HAP-1 (cell line): ENCODE measurements at regions not wholly inside any gene's neighbourhood (a gene's known extent, or its start where the extent isn't known, plus 50 kb on each side); places are given as distances from the start of the nearest gene placed in this dataset.

ENCODE experiments used
- DNase-seq, 2 experiments: peaks; one replicate each; pipeline ENCODE4 v3.0.0-alpha.2; 2016 to 2020; ENCODE audit warnings: low spot score in 2 of 2
- H3K27me3 ChIP-seq: fragments of 250-450 bp; sonication (Bioruptor Pico); 2 replicates; pipeline ENCODE4 v1.5.1; 2020; ENCODE audit warnings: low read depth, mild to moderate bottlenecking, moderate library complexity
- H3K36me3 ChIP-seq: fragments of 250-450 bp; sonication (Bioruptor Pico); replicated peaks from 2 replicates; pipeline ENCODE4 v1.5.1; 2020; ENCODE audit warnings: mild to moderate bottlenecking
- H3K4me1 ChIP-seq: fragments of 250-450 bp; sonication (Bioruptor Pico); 2 replicates; pipeline ENCODE4 v1.5.1; 2020; ENCODE audit warnings: mild to moderate bottlenecking
- H3K4me3 ChIP-seq: fragments of 250-450 bp; sonication (Bioruptor Pico); 2 replicates; pipeline ENCODE4 v1.5.1; 2020; ENCODE audit warnings: mild to moderate bottlenecking, moderate library complexity
- H3K9me3 ChIP-seq: fragments of 250-450 bp; sonication (Bioruptor Pico); 2 replicates; pipeline ENCODE4 v1.5.1; 2020; ENCODE audit warnings: mild to moderate bottlenecking, moderate library complexity
- in situ Hi-C: fragments of 300-500 bp; cut with MboI; formaldehyde crosslinking; loops from 3 replicates; pipeline ENCODE4 v1.14.3; 2020; ENCODE audit warnings: low sequenced_read_pairs, inconsistent platforms, mixed read lengths

DNA sequence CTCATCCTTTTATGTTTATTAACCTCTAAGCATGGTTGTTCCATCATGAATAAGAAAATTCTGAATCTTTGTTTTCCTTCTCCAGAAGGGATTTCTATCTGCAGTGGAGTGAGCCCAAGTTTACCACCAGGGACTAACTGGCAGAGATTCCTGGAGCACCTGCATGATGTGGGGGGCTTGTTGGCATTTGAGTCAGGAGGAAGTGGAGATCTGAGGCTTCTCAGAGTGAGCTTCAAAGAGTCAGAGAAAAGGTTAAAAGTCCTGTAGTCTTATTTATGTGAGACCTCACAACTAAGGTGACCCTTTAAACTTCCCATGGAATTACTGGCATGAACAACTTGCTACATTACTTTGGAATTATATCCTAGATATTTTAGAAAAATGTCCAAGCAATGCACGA is 138.1 kb upstream of the SLC24A3 start:
- Histone ChIP-seq H3K27me3 (no peaks in the 10 kb centered on the region), H3K36me3 (no peaks in the 10 kb centered on the region), H3K4me3 (no peak overlapping the region), H3K9me3 (no peaks in the 10 kb centered on the region), H3K4me1 (no peaks in the 10 kb centered on the region)
- no peak for DNase-seq
- in situ Hi-C loops: no loop called here

DNA sequence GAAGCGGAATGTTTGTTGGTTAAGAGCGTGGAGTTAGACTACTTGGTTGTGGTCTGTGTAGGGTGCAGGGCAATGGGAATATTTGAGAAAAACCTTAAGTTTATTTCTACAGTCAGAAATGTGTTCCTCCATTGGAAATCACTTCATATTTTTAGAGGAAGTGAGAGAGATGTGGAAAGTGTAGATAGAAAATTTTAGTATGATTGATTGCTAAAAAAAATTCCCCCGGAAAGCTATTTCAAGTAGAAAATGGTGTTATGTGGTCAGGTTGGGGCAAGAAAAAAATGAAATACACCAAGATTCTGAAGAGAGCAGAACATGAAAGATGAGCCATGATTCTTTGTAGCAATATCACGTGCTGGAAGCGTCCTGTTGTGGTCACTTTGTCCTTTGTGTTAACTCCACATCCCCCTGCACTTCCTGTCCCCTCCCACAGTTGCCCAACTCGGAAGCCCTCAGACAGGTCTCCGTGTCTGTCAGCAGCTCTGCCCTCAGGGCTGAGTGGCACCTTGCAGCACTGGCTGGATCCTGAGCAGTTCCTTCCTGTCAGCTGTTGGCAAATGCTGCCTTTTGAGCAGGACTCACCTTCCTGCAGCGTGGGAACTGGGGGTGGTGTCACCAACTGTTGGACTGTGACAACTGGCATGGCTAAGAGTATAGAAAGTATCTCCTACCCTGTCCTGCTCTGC is 137.5 kb upstream of the SLC24A3 start:
- Histone ChIP-seq H3K27me3 (no peaks in the 10 kb centered on the region), H3K4me3 (no peak overlapping the region), H3K36me3 (no peaks in the 10 kb centered on the region), H3K9me3 (no peaks in the 10 kb centered on the region), H3K4me1 (no peaks in the 10 kb centered on the region)
- in situ Hi-C loops: no loop called here
- DNase-seq: no peak

DNA sequence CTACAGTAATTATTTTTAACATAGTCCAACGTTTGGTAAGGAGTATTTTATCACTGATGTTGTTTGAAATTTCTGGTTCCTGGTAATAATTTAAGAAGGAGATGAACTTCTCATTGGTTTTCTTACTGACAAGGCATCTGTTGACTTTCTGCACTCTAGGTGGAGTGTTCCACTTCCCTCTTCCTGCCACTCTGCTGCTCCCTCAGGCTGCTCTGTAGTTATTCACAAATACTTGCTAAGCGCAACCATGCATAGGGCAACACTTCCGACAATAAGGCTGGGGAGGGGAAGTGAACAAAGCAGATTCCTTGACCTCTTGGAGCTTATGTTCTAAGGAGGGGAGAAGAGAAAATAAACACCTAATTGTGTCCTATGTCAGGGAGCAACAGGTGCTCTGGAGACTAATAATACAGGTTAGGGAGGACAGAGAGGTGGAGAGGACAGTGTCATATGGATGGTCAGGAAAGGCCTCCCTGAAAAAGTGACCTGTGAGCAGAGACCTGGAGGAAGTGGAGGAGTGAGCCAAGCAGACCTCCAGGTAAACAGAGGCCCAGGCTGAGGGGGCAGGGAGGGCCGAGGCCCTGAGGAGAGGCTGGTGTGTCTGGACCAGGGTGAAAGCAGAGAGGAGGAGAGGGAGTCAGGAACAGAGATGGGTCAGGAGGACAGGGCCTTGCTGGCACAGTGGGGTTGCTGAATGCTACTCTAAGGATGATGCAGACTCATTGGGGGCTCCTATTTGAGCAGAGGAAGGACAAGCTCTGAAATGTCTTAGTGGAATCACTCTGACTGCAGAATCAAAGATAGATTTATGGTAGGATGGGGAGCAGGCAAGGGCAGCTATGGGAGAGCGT is 134.8 kb upstream of the SLC24A3 start:
- DNase-seq: no peak
- Histone ChIP-seq H3K9me3 (no peaks in the 10 kb centered on the region), H3K4me3 (no peak overlapping the region), H3K36me3 (no peaks in the 10 kb centered on the region), H3K27me3 (no peaks in the 10 kb centered on the region), H3K4me1 (no peaks in the 10 kb centered on the region)
- in situ Hi-C loops: no loop called here

DNA sequence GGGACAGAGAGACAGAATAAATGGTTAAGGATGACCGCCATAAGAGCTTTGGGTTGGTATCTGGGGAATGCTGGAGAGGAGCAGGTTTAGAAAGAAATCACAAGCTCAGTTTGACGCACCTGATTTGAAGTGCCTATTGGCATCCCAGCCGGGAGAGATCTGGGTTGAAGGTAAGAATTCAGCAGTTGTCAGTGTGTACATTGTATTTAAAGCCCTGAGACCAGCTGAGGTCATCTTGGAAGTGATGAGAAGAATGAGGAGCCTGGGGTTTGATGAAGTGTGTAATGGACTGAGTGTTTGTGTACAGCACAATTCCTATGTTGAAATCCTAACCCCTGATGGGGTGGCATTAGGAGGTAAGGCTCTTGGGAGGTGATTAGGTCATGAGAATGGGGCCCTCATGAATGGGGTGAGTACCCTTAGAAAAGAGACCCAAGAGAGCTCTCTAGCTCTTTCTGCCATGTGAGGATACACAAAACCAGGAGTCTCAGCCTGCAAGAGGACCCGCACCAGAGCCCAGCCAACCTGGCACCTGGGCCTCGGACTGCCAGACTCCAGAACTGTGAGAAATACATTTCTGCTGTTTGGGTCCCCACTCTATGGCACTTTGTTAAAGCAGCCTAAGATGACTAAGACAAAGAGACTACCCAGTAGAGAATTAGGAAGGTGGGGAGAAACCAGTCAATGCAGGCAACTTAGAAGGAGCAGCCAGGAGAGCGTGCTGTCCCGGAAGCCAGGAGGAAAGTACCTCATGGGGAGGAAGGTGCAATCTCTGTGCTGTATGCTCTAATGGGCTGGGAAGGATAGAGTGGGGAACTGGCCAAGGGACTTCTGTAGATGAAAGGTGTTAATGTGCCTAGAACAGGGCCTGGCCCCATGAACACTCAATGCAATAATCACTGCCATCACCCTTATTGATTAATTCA is 133.7 kb upstream of the SLC24A3 start:
- no peaks in the 10 kb centered on the region for H3K4me1 ChIP-seq
- no peak for DNase-seq
- H3K4me3 ChIP-seq: no peak overlapping the region
- no peaks in the 10 kb centered on the region for H3K27me3 ChIP-seq
- in situ Hi-C loops: no loop called here
- no peaks in the 10 kb centered on the region for H3K36me3 ChIP-seq
- H3K9me3 ChIP-seq: no peaks in the 10 kb centered on the region

DNA sequence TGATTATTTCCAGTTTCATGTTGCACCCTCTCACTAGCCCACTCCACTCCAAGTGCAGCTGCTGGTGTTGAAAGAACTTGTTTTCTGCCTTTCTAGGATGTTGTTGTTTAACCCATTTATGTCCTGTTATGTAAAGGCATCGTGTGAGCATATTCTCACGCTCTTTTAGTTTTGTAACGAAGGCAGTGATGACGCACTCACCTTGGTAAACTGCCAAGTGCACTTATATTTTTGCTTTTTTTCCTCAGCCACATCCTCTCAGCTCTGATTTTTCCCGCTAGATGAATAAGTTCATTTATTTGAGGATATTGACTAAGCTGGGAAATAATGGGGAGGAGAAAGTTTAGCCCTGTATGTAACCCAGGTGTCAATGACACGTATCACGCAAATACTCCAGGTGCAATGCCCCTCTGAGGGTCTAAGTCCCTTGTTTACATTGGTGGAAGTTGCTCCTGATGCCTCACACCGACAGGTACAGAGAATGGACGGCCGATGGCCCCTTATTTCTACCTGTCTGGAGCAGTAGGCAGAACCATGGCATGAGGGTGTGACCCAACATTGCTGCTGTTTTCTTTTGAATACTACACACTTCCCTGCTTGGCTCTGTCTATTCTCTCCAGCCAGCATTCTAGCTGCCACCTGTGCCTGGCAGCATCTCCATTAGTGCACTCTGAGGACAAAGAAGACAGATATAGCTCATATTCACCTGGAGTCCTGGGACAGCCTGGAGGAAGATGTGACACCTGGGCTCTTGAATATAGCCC is 132.7 kb upstream of the SLC24A3 start:
- H3K36me3 ChIP-seq: no peaks in the 10 kb centered on the region
- no peaks in the 10 kb centered on the region for H3K27me3 ChIP-seq
- no peaks in the 10 kb centered on the region for H3K9me3 ChIP-seq
- no peak for DNase-seq
- no peaks in the 10 kb centered on the region for H3K4me1 ChIP-seq
- in situ Hi-C loops: no loop called here
- H3K4me3 ChIP-seq: no peak overlapping the region

DNA sequence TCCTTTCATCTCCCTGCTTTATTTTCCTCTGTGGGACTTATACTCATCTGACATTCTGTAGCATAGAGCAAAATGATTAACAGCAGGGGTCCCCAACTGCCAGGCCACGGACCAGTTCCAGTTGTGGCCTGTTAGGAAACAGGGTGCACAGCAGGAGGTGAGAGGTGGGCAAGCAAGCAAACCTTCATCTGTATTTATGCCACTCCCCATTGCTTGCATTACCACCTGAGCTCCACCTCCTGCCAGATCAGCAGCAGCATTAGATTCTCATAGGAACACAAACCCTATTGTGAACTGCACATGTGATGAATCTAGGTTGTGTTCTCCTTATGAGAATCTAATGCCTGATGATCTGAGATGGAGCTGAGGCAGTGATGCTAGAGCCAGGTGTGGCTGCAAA is 130.5 kb upstream of the SLC24A3 start:
- in situ Hi-C loops: no loop called here
- Histone ChIP-seq H3K36me3 (no peaks in the 10 kb centered on the region), H3K27me3 (no peaks in the 10 kb centered on the region), H3K4me3 (no peak overlapping the region), H3K4me1 (no peaks in the 10 kb centered on the region), H3K9me3 (no peaks in the 10 kb centered on the region)
- no peak for DNase-seq

DNA sequence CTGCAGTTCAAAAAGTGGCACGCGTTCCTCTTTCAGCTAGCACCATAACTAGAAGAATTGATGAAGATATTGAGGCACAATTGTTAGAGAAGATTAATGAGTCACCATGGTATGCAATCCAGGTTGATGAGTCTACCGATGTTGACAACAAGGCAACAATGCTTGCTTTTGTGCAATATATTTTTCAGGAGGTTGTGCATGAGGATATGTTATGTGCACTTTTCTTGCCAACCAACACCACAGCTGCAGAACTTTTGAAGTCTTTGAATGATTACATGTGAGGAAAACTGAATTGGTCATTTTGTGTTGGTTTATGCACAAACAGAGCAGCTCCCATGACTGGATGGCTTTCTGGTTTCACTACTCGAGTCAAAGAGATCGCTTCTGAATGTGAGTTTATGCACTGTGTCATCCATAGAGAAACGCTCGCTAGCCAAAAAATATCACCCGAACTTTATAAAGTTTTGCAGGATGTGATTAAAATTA is 129.3 kb upstream of the SLC24A3 start:
- Histone ChIP-seq H3K27me3 (no peaks in the 10 kb centered on the region), H3K4me1 (no peaks in the 10 kb centered on the region), H3K9me3 (no peaks in the 10 kb centered on the region), H3K36me3 (no peaks in the 10 kb centered on the region), H3K4me3 (no peak overlapping the region)
- in situ Hi-C loops: no loop called here
- no peak for DNase-seq

DNA sequence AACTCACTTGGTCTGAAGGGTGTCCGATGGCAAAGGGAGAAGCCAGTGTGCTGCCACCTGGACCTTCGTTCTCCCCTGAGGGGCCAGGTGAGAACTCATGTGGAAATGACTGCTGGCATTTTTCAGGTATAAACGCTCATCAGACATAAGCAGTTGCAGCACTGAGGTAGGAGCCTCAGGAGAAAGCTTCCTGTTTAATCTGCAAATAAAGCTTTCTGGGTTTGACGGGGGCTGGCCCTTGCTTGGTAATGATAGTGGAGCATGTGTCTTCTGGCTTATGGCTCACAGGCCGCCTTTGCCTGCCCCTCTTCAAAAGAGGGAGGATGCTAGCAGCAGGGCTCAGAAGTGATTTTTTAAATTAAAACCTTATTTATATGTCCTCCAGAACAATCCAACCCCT is 122.1 kb upstream of the SLC24A3 start:
- no peaks in the 10 kb centered on the region for H3K27me3 ChIP-seq
- H3K9me3 ChIP-seq: no peaks in the 10 kb centered on the region
- in situ Hi-C loops: no loop called here
- DNase-seq: no peak
- H3K4me1 ChIP-seq: no peaks in the 10 kb centered on the region
- no peaks in the 10 kb centered on the region for H3K36me3 ChIP-seq
- H3K4me3 ChIP-seq: no peak overlapping the region

DNA sequence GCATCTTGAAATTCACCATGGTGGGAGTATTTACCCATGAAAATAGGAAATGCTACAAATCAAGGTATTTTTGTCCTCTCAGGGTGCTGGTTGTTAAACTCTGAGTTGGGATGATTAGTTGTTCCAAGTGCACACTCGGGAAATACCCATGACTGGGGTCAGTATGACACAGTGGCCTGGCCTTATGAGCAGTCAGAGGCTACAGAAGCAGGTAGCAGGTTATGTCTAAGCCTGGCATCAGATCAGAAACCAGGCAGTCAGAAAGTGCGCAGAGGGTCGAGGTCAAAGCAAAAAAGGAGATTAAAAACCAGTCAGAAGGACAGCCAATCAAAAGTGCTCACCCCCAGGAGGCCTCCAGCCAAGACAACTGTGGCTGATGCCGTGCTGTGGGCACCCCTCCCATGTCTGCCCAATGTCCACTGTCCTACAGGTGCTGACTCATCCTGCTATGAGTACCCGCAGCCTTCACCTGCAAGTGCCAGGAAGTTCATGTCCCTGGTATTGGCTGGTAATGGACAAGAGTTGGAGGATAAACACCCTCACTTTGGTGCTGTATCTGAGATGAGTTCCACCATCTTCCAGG is 117.4 kb upstream of the SLC24A3 start:
- Histone ChIP-seq H3K36me3 (no peaks in the 10 kb centered on the region), H3K9me3 (no peaks in the 10 kb centered on the region), H3K27me3 (no peaks in the 10 kb centered on the region), H3K4me3 (no peak overlapping the region), H3K4me1 (no peaks in the 10 kb centered on the region)
- DNase-seq: no peak
- in situ Hi-C loops: no loop called here

DNA sequence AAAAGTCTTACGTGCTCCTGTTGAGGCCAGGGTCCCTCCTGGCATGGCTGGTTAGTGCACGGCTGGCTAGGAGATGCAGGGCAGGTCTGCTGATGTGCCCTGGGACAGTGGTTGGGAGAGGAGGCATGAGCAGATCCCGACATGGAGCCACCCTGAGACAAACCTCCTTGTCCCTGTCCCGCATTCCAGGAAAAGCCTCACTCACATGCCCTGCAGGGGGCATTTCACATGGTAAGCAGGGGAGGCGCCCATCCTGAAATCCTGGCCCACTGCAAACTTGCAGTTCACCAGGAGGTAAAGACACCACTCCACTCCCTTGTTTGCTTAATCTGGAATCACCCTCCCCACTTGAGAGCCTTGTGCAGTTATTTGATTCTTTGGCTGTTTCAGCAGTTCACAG is 116.7 kb upstream of the SLC24A3 start:
- in situ Hi-C loops: no loop called here
- Histone ChIP-seq H3K4me3 (no peak overlapping the region), H3K27me3 (no peaks in the 10 kb centered on the region), H3K9me3 (no peaks in the 10 kb centered on the region), H3K4me1 (no peaks in the 10 kb centered on the region), H3K36me3 (no peaks in the 10 kb centered on the region)
- no peak for DNase-seq

DNA sequence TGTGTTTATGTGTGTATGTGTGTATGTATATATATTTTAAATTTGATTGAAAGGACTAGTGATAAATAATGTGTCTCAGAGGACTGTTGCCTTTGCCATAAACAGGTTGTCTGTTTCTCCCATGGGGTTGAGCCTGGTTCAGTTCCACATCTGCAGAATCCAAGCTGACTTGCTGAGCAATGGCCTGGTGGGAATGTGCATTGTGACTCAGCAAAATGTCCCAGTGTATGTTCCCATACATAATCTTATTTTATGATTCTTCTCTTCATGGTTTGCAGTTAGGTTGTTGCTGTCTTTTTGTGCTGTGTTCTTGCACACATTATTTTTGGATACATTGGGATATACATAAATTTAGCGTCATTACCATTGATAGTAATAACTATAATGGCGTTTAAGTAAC is 115.6 kb upstream of the SLC24A3 start:
- Histone ChIP-seq H3K27me3 (no peaks in the 10 kb centered on the region), H3K4me1 (no peaks in the 10 kb centered on the region), H3K36me3 (no peaks in the 10 kb centered on the region), H3K9me3 (no peaks in the 10 kb centered on the region), H3K4me3 (no peak overlapping the region)
- in situ Hi-C loops: no loop called here
- DNase-seq: no peak

DNA sequence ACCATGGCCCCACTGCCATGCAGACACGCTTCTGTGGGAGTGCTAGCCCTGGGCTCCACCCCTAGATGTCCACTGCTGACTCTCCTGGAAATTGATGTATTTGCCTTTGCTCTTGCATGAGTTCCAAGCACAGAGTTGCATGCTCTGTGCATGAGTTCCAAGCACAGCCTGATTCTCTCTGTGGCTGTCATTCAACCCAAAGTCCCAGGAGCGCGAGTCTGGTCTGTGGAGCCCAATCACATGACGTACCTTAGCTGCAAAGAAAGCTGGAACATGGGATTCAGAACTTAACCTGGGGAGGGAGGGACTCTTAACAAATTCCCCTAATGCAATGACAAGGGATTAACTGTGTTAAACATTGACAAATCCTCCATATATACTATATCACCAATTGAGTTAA is 114.3 kb upstream of the SLC24A3 start:
- H3K4me3 ChIP-seq: no peak overlapping the region
- DNase-seq: no peak
- no peaks in the 10 kb centered on the region for H3K27me3 ChIP-seq
- in situ Hi-C loops: no loop called here
- H3K9me3 ChIP-seq: no peaks in the 10 kb centered on the region
- no peaks in the 10 kb centered on the region for H3K4me1 ChIP-seq
- H3K36me3 ChIP-seq: no peaks in the 10 kb centered on the region
